ENCODE measurements at regions not wholly inside any gene's neighbourhood (a gene's known extent, or its start where the extent isn't known, plus 50 kb on each side); places are given as distances from the start of the nearest gene placed in this dataset.

- H4K91ac ChIP-seq (replicated peaks; ENCODE audit: insufficient read length, low read length) = no peak overlapping the region
- no peak overlapping the region for H3K23ac ChIP-seq (ENCODE audit: insufficient read length)
- no peaks in the 10 kb centered on the region for H3K79me2 ChIP-seq (ENCODE audit: control insufficient read depth in 1 of 2, insufficient read depth in 2 of 2, low read length in 2 of 2)
- no peak overlapping the region for H2BK5ac ChIP-seq (ENCODE audit: low read depth, low read length)
- no peak overlapping the region for H2BK120ac ChIP-seq (replicated peaks; ENCODE audit: low read depth, low read length)
- FAIRE-seq = no peak
- peaks cover 0 to 5% of the 10 kb centered on the region in 2 experiments for H4K20me1 ChIP-seq (replicated peaks in 1 of 2; ENCODE audit: control insufficient read depth in 1 of 2, insufficient read depth in 2 of 2, low read length in 2 of 2)
- no peak overlapping the region for H3K18ac ChIP-seq (ENCODE audit: extremely low read depth, low read length)
- peaks cover 4% of the 10 kb centered on the region; the same call in 1 of the 2 replicates for H3K23me2 ChIP-seq (ENCODE audit: low read depth, low read length)
- H3K9me3 ChIP-seq (ENCODE audit: insufficient read depth in 2 of 2, low read depth in 1 of 2, low read length in 1 of 2) = no peaks in the 10 kb centered on the region
- no peak overlapping the region for H2AFZ ChIP-seq (ENCODE audit: low read length)
- no peaks in the 10 kb centered on the region for H3K36me3 ChIP-seq (ENCODE audit: control insufficient read depth in 2 of 4, insufficient read depth in 4 of 4, low read length in 3 of 4)
- no peak overlapping the region for H3K4me2 ChIP-seq (ENCODE audit: insufficient read depth in 1 of 2, low read depth in 2 of 2, low read length in 2 of 2)
- H2BK12ac ChIP-seq (ENCODE audit: low read depth, low read length) = no peak overlapping the region
- no peak overlapping the region for H3K56ac ChIP-seq (replicated peaks; ENCODE audit: insufficient read length, low read depth, low read length)
- H3K4me3 ChIP-seq (ENCODE audit: extremely low read depth in 1 of 4, insufficient read depth in 2 of 4, low read depth in 3 of 4, low read length in 4 of 4) = no peak overlapping the region
- no peak overlapping the region for H3K27ac ChIP-seq (ENCODE audit: low read depth, low read length)
- no peak overlapping the region for H4K5ac ChIP-seq (ENCODE audit: insufficient read length, low read depth, low read length)
- no peak overlapping the region for H3K4ac ChIP-seq (replicated peaks; ENCODE audit: insufficient read length, low read depth, low read length)
- WGBS, 2 experiments (ENCODE audit: extremely low coverage in 1 of 2, insufficient coverage in 1 of 2, insufficient read length in 1 of 2, insufficient replicate concordance in 2 of 2, low coverage in 1 of 2, low lambda C conversion rate in 2 of 2, missing lambda C conversion rate in 1 of 2) = 92% methylated on average over 15 of the region's 15 CpGs; no CpG with 5 or more reads in 1 of the 2 experiments
- no peaks in the 10 kb centered on the region for H3K79me1 ChIP-seq (ENCODE audit: low read depth, low read length)
- CTCF ChIA-PET (ENCODE audit: partially characterized antibody) = no interaction called here
- H2BK15ac ChIP-seq (ENCODE audit: low read length) = no peak overlapping the region
- no peaks in the 10 kb centered on the region for H3K4me1 ChIP-seq (replicated peaks in 1 of 4; ENCODE audit: control insufficient read depth in 3 of 4, insufficient read depth in 4 of 4, low read length in 3 of 4)
- no peak overlapping the region for H2AK5ac ChIP-seq (ENCODE audit: low read depth, low read length)
- H4K8ac ChIP-seq (ENCODE audit: extremely low read depth, insufficient read depth, low read length) = no peak overlapping the region
- H3K27me3 ChIP-seq (replicated peaks in 1 of 4; ENCODE audit: control insufficient read depth in 3 of 4, extremely low read depth in 1 of 4, insufficient read depth in 3 of 4, low read length in 3 of 4) = no peaks in the 10 kb centered on the region
- H3K14ac ChIP-seq (ENCODE audit: insufficient read length) = no peak overlapping the region
- no peak for DNase-seq (ENCODE audit: low read depth in 1 of 2, low spot score in 2 of 2)
- POLR2A ChIA-PET (ENCODE audit: partially characterized antibody) = no interaction called here
- no peak overlapping the region for H3K9ac ChIP-seq (replicated peaks in 1 of 4; ENCODE audit: extremely low read depth in 1 of 4, low read depth in 3 of 4, low read length in 3 of 4)
- H2BK20ac ChIP-seq (ENCODE audit: low read length) = no peak overlapping the region
- TF ChIP-seq YY1 (IDR thresholded peaks at IDR 0.05; ENCODE audit: low read depth, low read length) (no peak), SIN3A (conservative IDR thresholded peaks at IDR 0.05 in 1 of 2, IDR thresholded peaks at IDR 0.05 in 1 of 2; ENCODE audit: low read depth in 1 of 2, low read length in 2 of 2) (no peak), TCF12 (IDR thresholded peaks at IDR 0.05; ENCODE audit: low read depth, low read length) (no peak), SAP30 (IDR thresholded peaks at IDR 0.05; ENCODE audit: insufficient read depth, insufficient replicate concordance, low read length) (no peak), TEAD4 (IDR thresholded peaks at IDR 0.05; ENCODE audit: low read depth, low read length) (no peak), EP300 (IDR thresholded peaks at IDR 0.05; ENCODE audit: borderline replicate concordance in 1 of 2, low read depth in 2 of 2, low read length in 2 of 2) (no peak), ATF2 (IDR thresholded peaks at IDR 0.05; ENCODE audit: low read length) (no peak), SIX5 (IDR thresholded peaks at IDR 0.05; ENCODE audit: low read depth, low read length) (no peak), GABPA (IDR thresholded peaks at IDR 0.05; ENCODE audit: borderline replicate concordance, insufficient read depth, low read length) (no peak), MAX (IDR thresholded peaks at IDR 0.05) (no peak)
Measured at GRCh38 chr13:22128441-22129408, 457.9 kb downstream of the FGF9 start.
